RCC 7860 (cell line): ENCODE measurements at regions not wholly inside any gene's neighbourhood (a gene's known extent, or its start where the extent isn't known, plus 50 kb on each side); places are given as distances from the start of the nearest gene placed in this dataset.
A peak's percentile ranks its signal among the peaks of the same experiment; 100 is the strongest.
"Not testable (repeated sequence)": the region's sequence is repeated elsewhere in the genome, so short reads cannot be mapped to it uniquely, and the experiment has no call there.

ENCODE experiments used
- DNase-seq: peaks from one replicate; pipeline ENCODE4 v3.0.0-alpha.2; 2015; ENCODE audit warnings: low spot score
- FAIRE-seq: peaks from 2 replicates; lab custom pipeline; 2012; peaks lifted over from hg19 to GRCh38; lab: Jason Lieb, UNC

DNA sequence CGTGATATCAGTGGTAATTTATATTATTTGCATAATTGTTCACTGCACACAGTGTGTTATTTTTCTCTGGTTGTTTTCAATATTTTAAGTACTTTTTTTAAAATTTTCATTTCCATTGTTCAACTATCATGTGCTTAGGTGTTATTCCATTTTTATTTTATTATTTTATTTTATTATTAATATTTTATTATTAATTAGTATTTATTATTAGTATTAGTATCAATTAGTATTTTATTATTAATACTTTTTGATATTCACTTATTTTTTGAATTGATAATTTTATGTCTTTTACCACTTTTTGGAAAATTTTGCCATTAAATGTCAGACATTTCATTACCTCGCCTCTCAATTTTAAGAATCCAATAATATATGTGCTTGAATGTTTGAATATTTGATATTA lies 593.8 kb upstream of the GRM3 start:
- DNase-seq (no peak), FAIRE-seq (peak; percentile 73)

DNA sequence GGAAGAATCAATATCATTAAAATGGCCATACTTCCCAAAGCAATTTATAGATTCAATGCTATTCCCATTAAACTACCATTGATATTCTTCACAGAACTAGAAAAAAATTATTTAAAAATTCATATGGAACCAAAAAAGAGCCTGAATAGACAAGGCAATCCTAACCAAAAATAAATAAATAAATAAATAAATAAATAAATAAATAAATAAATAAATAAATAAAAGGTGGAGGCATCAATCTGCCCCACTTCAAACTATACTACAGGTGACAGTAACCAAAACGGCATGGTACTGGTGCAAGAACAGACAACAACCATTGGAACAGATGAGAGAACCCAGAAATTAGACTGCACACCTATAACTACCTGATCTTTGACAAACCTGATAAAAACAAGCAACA lies 598.5 kb upstream of the GRM3 start:
- FAIRE-seq, DNase-seq: not testable (repeated sequence)

DNA sequence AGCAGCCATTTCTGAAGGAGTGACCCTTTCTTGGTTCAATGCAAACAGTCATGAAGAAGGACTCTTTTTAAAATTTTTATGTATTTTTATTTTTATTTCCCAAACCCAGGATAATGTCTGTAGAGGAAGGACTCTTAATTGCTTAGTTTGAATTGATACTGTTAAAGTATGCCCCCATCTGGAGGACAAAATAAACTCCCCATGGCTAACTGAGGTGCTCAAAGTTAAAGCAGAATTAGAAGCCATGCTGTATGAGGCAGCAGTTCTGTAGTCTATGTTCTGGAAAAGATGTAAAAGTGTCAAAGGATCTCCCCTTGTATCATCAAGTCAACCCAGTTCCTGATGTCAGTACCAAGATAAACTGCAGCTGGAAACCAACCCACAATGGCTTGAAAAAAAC lies 617.9 kb upstream of the GRM3 start:
- no peak for DNase-seq
- no peak for FAIRE-seq

DNA sequence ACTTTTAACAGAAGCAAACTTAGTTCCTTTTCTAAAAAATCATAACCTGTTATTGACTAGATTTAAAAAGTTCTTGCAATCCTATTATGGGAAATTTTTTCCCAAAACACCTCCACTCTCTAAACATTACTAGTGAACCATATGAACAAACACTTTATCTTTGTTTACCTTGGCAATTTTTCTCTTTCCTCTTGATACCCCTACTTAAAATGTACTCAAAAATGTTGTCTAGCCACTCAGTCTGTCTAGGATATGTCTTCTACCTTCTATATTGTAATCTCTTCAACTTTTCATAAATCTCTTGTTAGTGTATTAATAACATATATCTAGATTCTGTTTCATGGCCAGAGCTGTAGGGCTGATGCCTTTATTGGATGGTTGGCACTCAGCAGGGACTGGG lies 630.0 kb upstream of the GRM3 start:
- no peak for FAIRE-seq
- DNase-seq, result no peak

DNA sequence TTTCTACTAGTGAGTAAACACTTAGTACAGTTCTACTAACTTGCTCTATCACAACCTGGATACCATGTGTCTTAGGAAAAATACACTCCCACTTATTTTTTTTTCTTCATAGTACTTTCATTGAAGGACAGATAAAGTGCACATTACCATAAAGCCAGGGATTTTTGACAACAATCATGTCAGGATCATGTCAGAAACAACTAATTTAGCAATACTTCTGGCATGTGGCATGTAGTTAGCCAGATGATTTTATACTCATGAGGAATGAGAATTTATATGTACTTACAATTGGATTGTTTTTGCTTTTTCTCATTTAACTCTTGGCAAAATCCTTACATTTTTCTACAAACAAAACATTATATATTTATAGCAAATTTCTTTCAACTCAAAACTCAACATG lies 630.7 kb upstream of the GRM3 start:
- FAIRE-seq, result no peak
- no peak for DNase-seq

DNA sequence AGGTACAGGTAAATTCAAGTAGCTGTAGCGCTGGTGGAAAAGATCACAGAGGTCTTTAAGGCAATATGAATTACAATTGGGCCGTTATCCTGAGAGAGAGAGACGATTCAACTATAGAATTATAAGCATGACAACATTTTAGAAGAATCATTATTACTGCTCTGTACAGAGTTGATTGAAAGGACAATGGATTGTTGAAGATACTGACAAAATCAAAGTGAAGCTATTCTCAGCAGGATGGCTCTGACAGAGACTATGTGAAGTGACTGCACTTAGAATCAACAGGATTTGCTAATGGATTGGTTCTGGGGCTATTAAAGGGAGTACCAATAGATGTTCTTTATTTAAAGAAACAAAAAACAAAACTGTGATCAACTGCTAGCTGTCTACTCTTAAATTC lies 634.8 kb upstream of the GRM3 start:
- FAIRE-seq (no peak), DNase-seq (no peak)

DNA sequence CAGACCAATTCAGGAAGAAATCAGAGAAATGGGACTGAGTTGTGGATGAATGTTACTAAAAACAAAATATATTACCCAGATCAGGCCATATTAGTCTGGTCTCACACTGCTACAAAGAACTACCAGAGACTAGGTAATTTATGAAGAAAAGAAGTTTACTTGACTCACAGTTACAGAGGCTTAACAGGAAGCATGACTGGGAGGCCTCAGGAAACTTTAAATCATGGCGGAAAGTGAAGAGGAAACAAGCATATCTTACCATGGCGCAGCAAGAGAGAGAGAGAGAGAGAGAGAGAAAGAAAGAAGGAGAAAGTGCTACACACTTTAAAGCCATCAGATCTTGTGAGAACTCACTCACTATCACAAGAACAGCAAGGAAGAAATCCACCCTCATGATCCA lies 636.8 kb upstream of the GRM3 start:
- no peak for DNase-seq
- no peak for FAIRE-seq

DNA sequence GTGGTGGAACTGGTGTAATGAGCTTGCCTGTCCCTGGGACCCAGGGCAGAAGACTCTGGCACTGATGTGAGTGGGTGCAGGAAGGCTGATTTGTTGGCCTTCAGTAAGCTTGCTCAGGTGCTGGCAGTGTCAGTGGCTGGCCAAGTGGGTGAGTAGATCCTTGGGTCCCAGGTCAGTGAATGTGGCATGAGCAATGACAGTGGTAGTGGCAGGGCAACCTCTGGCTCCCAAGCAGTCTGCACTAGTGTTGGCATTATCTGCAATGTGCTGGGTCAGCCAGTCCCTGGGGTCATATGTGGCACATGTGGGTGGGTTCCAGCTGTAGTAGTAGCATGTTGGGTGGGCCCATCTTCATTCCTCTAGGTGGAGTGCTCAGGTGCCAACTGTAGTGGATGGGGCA lies 640.9 kb upstream of the GRM3 start:
- FAIRE-seq (no peak), DNase-seq (no peak)

DNA sequence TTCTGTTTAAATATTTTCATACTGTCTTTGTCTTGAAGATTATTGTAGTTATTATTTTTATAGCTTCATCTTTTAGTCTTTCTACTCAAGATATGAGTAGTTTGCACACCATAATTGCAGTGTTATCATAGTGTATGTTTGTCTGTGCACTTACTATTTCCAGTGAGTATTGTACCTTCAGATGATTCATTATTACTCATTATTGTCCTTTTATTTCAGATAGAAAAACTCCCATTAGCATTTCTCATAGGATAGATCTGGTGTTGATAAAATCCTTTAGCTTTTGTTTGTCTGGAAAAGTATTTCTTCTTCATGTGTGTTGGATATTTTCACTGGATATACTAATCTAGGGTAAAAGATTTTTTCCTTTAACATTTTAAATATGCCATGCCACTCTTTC lies 646.2 kb upstream of the GRM3 start:
- DNase-seq, result no peak
- FAIRE-seq, result no peak

DNA sequence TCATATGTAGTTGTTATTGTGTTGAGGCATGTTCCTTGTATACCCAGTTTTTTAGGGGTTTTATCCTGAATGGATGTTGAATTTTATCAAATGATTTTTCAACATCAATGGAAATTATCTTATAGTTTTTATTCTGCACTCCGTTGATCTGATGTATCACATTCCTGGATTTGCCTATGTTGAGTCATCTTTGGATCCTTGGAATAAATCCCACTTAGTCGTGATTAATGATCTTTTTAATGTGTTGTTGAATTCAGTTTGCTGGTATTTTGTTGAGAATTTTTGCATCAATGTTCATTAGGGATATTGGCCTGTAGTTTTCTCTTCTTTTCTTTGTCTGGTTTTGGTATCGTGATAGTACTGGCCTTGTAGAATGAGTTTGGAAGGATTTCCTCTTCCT lies 648.6 kb upstream of the GRM3 start:
- FAIRE-seq (no peak), DNase-seq (no peak)

DNA sequence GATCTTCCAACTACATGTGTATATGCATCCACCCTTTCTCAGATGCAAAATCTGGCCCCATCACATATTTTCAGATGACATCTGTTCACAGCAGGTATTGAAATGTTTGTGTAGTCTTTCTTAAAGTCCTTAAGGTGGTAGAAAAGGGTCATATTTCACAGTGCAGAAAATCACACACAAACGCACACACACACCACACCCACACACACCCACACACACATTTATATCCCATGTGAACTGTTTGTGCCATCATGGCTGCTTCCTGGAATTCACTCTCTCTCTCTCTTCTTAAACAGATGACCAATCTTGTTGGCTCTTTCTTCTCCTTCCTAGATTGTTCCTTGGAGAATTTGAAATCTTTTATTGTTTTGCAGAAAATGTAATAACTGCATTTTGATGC lies 663.0 kb upstream of the GRM3 start:
- DNase-seq (no peak), FAIRE-seq (no peak)

DNA sequence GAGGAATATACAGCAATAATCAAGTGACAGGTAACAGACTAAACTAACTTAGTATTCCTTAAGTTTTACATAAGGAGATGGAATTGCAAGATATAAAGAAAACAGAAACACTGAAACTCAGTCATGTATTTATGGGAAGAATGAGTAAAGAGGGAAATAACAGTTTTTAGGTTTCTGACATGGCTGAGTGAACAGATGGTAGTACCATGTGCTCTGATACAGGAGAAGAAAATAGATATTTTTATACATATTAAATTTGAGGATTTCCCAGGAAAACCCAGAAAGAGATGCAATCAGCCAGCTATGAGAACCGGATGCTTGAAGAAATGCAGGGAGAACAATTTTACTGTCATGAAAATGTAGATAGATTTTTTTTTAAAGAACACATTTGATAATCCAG lies 669.5 kb upstream of the GRM3 start:
- FAIRE-seq (no peak), DNase-seq (no peak)

DNA sequence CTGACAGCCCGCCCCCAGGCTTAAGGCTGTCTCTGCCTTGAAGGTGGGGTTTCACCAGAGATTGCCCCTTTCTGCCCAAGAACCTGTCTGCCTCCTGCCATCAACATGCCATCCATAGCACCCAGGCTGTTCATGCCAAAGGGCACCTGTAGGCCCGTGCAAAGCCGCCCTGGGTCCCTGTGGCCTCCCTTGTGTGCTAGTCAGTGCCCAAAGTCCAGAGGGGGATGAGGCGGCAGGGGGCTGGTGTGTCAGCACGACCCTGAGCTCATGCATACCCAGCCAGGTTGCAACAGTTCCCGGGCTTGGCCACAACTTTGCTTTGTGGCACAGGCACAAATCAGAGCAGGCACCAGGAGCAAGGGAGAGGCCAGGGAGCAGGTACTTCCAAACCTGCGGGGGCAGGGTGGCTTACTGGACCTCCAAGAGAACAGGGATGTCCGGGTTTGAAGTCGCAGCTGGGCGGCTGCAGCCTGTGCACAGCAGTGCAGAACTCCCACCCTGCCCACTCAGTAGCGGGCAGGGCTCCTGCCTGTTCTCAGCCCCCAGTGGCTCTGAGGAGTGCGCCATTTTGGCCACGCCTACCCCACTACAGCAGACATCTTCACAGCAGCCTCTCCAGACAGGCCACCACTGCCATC lies 671.1 kb upstream of the GRM3 start:
- FAIRE-seq (no peak), DNase-seq (no peak)

DNA sequence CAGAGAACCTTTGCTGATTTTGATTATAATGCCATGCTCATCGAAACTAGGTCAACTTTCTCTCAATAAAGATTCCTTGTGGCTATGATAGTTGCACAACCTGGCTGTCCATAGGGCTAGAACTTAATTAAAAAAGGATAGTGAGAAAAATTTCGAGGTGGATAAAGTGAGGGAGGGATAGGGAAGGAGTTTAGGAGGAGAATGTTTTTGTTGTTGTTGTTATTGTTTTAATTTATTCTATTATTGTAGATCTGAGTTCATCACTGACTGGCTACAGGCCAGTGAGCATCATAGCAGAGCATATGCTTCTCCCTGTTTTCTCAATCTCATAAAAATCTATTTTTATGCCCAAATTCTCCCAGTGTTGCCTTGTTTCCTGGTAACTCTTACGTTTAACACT lies 688.7 kb upstream of the GRM3 start:
- DNase-seq, result no peak
- FAIRE-seq, result no peak

DNA sequence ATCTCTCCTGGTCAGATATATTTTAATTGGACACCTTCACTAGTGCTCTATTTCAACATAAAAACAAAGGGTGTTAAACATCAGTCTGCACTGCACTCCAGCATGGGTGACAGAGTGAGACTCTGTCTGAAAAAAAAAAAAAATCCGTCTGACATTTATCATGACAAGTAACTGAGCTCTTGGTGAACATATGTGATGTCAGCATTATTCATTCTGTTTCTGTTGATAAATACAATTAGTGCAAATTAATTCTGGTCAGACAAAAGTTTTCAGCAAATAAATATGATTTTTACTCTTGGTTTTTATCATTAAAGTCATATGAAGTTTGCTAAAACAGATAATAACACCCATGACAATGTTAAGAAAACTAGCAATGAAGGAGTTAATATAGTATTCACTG lies 692.8 kb upstream of the GRM3 start:
- FAIRE-seq (no peak), DNase-seq (no peak)

DNA sequence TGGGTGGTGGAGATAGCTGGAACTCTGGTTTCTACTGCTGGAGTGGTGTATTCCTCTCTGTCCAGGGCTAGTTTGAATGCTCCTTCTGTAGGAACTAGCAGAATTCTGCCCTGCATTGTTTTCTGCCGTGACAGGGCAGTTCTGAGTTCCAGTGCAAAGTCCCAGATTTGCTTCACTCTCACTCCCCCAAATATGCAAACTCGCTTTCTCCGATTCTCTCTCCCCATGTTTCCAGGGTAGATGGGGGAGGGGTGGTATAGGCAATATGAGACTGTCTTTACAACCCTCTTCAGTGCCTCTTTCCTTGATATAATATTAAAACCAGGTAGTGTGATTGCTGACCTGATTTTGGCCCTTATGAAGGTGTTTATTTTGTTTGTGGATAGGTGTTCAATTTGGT lies 693.3 kb upstream of the GRM3 start:
- FAIRE-seq (no peak), DNase-seq (no peak)

DNA sequence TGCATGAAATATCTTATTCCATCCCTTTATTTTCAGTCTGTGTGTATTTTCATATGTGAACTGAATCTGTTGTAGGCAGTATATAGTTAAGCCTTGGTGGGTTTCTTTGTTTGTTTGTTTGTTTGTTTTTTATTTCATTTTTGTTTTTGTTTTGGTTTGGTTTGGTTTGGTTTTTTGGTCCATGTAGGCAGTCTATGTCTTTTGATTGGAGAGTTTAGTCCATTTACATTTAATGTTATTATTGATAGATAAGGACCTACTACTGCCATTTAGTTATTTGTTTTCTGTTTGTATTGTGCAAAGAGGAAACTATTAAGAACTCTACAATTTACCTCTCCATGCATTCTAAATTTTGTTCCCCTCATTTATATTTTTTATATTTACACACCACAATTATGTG lies 695.9 kb upstream of the GRM3 start:
- no peak for DNase-seq
- no peak for FAIRE-seq

DNA sequence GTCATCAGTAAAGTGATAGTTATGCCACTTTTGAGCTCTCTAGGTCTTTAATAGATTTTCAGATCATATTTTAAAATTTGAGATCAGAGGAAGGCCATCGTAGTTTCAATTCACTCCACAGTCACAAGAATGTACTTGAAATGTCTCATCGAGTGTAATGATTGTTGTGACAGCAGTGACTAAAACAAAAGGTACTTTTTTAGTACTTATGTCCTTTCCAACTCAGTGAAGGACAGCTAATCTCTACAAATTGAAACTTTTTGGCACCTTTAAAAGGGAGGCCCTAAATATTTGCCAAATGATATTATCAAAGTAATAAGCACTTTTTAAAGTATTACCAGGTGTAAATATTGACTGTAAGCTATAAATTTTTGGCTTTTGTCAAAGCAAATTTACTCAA lies 702.9 kb upstream of the GRM3 start:
- DNase-seq (no peak), FAIRE-seq (no peak)

DNA sequence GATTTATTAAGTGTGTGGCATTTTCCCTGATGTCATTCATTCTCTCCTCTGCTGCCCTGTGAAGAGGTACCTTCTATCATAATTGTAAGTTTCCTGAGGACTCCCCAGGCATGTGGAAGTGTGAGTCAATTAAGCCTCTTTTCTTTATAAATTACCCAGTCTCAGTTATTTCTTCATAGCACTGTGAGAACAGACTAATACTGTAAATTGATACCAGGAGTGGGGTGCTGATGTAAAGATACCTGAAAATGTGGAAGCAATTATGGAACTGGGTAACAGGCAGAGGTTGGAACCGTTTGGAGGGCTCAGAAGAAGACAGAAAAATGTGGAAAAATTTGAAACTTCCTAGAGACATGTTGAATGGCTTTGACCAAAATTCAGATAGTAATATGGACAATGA lies 711.8 kb upstream of the GRM3 start:
- no peak for DNase-seq
- no peak for FAIRE-seq

DNA sequence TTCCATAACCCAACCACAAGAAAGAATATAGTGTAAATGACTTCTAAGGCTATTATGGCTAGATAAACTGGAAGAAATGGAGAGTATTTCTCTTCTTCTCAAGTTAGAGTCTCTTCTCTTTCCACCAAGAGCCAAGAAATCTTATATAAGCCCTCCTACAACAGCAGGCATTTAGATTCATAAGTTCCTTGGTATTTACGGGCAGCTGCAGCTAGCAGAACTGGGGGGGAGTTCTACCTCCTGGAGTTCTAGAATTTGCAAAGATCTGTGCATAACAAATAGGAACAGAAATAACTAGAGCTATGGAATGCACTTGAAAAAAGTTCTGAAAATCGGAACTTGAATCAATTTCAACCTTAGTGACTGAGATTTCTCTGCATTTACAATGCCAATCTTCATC lies 715.2 kb upstream of the GRM3 start:
- DNase-seq (no peak), FAIRE-seq (no peak)

DNA sequence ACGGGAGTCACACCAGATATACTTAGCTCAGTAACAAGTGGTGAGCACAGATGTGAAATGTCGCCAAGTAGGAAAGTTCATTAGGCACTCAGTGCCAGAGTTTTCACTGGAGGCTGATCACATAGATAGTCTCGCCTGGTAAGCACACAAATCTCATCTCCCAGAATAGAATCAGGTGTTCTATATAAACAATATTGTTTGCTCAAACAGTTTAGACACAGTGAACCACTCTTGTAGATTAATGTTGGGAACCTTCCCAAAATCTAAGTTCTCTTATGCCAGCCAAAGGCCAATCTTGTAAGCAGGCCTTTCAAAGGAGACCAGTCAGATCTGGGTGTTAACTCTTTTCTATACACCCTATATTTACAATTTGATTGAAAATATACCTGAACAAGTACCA lies 716.5 kb upstream of the GRM3 start:
- DNase-seq (no peak), FAIRE-seq (no peak)

DNA sequence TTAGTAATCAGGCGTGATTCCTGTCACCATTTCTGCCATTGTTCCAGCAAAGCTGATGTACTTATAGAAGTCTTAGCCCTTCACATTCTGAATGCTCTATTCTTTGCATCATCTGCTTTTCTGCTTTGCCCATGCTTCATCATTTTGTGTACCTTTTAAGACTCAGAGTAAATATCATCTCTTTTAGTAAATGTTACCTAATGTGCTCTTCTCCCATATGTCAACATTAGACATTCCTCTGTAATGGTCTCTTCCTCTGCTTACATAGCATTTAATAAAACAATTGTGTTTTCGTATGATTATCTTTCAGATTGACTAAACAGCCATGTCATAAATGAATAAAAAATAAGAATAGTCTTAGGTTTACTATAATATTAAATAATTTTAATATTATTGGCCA lies 719.6 kb upstream of the GRM3 start:
- DNase-seq (no peak), FAIRE-seq (no peak)

DNA sequence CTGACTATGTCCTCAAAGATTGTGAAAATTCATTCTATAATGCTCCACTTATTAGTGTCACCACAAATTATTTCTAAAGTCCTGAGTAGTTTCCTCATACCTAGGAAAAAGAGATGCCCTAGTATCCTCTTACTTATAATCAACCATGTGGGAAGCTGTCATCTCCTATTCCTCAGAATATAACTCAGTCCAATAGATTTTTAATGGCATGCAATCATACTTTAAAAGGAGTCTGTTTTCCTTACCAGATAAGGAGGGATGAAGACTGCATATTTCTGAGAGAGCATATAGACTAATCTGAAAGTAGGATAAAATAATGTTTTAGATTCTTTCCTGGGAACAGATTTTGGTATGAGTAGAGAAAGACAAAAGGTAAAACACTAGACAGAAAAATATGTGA lies 727.7 kb upstream of the GRM3 start:
- FAIRE-seq (no peak), DNase-seq (no peak)

DNA sequence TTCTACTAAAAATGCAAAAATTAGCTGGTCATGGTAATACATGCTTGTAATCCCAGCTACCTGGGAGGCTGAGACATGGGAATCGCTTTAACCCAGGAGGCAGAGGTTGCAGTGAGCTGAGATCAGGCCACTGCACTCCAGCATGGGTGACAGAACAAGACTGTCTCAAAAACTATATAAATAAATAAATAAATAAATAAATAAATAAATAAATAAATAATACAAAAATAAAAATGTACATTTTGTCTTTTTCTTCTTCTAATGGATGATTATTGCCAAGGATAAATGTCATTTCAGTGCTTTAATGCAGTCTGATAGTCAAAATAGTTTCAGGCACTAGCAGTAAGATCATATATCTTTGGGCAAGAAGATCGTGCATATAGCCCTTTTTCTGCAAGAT lies 727.6 kb upstream of the SEMA3D start:
- FAIRE-seq (no peak), DNase-seq (no peak)
